ENCODE measurements at regions not wholly inside any gene's neighbourhood (a gene's known extent, or its start where the extent isn't known, plus 50 kb on each side); places are given as distances from the start of the nearest gene placed in this dataset.
A peak's percentile ranks its signal among the peaks of the same experiment; 100 is the strongest.

DNA sequence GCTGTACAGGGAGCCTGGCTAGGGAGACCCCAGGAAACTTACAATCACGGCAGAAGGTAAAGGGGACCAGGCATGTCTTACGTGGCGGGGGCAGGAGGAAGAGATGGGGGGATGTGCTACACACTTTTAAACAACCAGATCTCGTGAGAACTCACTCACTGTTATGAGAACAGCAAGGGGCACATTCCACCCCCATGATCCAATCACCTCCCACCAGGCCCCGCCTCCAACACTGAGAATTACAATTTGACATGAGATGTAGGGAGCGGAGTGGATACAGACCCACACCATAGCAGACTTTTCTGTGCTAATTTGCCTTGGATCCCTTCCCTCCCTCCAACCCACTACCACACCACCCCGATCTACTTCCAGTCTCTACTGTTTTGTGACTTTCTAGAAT, 106.7 kb upstream of the PEG3 start:
- no peak for FAIRE-seq

DNA sequence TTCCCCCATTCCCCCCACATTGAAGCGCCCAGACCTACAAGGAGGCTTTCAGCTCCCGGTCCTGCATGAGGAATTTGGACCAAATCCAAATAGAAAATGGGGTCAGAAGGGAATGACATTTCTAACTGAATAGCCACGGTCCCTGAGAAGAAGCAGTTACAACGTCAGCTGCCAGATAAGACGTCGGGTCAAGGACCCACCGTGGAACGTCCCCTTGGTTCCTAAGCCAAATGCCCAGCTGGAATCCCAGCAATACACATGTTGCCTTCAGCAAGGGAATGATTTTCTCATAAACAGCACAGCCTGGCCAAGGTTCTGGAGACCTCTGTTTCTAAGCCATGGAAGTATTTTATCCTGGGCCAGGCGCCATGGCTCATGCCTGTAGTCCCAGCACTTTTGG, 109.1 kb upstream of the PEG3 start:
- FAIRE-seq = no peak

DNA sequence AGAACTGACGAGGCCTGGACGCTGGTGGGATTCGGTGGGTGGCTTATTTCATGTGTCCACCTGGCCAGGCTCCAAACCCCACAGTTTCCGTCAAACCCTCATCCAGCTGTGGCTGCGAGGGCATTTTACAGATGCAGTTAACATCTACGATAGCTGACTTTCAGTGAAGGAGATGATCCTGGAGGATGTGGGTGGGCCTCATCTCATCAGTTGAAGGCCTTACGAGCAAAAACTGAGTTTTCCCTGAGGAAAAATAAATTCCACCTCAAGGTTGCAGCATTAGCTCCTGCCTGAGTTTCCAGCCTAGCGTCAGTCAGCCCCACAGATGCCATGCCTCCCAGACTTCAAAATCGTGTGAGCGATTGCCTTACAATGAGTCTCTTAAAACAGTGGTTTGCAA, 111.1 kb upstream of the PEG3 start:
- FAIRE-seq = no peak

DNA sequence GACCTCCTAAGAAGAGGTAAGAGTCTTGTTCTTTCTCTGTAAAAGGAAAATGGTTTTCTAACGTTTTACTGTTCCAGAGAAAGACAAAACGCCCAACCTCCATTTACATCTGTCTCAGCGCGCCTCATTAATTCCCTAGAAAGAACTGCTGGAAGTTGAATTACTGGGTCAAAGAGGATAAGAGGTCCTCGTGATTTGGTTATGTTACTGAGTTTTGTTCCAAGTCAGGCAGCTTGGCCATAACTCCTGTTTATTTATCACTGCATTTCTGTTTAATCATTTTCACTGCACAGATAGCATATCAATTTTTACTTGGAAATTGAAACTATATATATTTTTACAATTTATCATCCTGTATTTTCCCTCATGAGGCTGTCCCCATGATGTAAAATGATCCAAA, 112.9 kb upstream of the PEG3 start:
- peak; percentile 68 for FAIRE-seq

- no peak for FAIRE-seq
Observed at GRCh38 chr19:56955637-56956216, 115.2 kb upstream of the PEG3 start.

GRCh38 chr19:56956503-56957226, 116.1 kb upstream of the PEG3 start:
- FAIRE-seq = no peak

- no peak for FAIRE-seq
Observed at GRCh38 chr19:56959205-56959604, 118.7 kb upstream of the PEG3 start.

DNA sequence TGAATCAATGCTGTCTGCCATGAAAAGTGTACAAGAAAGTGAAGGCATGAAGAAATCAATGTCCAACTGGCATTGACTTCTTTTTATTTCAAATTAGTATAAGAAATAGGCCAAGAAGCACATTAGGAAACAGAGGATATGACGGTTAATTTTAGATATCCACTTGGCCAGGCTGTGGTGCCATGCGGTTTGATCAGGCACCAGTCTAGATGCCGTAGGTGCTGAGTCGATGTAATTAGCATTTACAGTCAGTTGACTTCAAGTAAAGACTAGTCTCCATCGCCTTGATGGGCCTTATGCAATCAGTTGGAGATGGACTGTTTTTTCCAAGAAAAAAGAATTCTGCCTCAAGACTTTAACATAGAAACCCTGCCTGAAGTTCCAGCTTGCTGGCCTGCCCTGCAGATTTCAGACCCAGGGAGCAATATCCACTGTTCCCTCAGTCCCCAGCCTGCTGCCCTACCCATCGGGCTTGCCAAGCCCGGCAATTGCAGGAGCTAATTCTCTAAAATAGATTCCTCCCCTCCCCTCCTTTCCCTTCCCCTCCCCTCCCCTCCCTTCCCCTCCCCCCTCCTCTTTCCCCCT, 120.5 kb upstream of the PEG3 start:
- FAIRE-seq = no peak

DNA sequence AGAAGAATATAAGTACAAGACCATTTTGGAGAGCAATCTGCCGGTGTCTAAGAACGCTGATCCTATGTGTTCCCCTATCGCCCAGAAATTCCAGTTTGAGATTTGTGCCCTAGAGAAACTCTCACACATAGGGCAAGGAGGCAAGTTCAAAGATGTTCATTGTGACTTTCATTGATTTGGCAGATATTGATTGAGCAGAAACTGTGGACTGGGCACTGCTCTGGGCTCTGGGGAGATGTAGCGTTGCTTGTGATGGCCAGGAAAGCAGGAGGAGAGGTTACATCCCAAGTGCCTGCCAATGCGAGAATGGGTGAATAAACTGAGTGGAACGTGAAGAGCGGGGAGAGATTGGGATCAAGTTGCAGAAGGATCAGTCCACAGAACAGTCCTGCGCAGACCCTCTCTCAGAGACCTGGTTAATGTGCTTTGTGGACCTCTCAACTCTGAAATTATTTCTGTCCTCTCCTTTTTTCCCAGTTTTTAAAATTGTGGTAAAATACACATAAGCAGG, 123.9 kb upstream of the PEG3 start:
- FAIRE-seq = no peak

DNA sequence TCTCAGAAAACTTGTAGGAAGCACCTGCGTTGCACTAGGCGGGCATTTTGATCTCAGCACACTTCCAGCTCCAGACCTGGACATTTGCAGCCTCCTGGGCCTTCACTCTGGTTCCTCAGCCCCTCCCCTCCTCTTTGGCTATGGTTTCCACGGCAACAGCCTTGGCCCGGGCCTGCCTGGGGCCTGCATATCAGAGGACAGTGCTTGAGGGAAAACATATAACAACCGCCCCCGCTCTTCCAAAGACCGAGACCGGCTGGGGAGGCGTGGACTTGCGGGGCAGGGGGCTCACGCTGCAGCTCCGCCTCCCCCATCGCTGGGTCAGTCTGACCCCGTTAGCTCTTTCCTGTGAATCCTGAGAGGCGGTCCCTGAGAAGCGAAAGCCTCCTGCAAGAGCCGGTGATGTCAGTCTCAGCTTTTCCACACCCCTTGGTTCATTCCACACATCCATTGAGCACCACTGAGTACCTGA, 125.7 kb upstream of the PEG3 start:
- FAIRE-seq = peak; percentile 96

DNA sequence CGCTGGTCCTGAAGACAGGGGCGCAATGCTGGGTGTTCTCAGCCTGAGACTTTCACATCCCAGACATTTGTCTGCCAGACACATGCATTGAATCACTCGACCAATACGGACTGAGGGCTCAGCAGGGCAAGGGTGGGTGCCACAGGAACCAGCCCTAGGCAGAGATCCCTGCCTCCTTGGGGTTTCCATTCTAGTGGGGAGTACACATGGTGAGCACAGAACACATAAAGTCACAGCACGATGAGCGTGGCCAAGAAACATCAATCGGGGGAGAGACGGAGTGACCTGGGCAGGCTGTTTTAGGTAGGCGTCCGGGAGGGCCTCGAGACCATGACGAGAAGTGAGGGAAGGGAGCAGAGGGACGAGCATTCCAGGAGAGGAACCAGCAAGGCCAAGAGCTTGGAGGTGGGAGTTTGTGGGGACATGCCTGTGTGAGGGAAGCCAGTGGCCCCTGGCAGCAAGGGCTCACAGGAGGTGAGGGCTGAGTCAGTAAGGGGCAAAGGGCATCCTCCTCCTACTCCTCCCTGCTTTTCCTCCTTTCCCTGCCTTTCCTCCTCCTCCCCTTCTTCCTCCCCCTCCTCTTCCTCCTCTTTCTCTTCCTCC, 126.3 kb upstream of the PEG3 start:
- FAIRE-seq = no peak

- FAIRE-seq = no peak
Observed at GRCh38 chr19:56969156-56969555, 128.6 kb upstream of the PEG3 start.

- no peak for FAIRE-seq
Observed at GRCh38 chr19:56969759-56970178, 129.2 kb upstream of the PEG3 start.

DNA sequence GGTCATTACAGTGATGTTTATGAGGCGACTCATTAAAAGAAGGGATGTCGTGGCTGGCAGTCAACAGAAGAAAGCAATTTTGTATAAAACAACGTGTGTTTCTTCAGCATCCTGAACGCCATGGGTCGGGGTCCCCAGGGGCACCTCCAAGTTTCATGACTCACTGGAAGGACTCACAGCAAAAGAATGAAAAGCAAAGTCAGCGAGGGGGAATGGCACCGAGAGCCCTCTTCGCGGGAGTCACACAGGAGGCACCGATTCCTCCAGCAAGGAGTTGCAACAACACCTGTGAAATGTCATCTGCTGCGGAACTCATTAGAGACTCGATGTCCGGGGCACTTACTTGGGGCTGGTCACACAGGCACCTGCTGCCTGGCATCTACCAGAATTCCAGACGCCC, 130.7 kb upstream of the PEG3 start:
- no peak for FAIRE-seq

DNA sequence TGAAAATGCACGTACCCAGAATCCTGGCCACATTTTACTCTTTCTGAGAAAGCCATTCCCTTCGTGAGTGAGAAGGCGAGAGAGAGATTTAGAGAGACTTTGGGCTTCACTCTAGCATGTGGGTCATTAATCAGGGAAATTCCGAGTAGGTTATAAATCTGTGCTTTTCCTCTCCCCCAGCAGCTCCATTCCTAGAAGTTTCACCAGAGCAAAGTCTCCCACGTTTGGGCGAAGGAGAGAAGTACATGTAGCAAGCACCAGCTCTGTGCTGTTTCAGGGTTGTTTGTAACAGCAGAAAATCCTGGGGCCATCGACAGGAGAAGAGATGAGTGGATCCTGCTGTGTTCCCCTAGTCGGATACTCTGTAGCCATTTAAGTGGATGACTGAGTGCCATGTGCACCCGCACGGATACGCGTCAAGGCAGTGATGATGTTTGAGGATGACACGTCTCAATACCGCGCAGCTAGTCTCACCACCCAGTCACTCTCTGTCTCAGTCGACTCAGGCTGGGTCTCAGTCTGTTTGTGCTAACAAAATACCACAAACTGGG, 131.8 kb upstream of the PEG3 start:
- FAIRE-seq = no peak

- FAIRE-seq = no peak
Observed at GRCh38 chr19:56973713-56974555, 133.4 kb upstream of the PEG3 start.

DNA sequence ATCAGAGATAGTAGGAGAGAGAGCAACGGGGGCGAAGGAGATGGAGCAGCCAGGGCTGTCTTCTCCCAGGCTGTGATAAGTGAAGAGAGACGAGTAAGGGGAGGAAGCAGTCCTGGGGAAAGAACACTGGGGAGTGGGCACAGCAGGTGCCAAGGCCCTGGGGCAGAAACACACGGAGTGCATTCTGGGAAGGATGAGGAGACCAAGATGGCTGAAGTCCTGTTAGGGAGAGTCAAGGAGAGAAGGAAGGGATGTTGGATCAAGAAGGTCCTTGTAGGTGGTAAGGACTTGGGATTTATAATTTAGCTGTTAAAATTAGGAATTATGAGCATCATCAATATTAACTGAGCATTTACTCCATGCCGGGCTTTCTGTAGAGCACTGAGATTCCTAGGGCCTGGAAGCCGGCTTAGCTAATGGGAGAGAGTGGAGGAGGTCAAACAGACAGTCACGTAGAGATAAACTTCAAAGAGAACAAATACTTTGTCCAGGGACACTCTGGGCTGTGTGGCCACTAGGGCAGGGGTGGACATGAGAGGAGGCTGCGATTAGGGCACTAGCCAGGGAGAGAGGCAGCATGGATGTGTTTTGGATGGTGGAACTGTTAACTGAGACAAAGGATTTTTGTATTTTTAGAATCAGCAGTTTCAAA, 134.2 kb upstream of the PEG3 start:
- FAIRE-seq = no peak

GRCh38 chr19:56976300-56976699, 135.8 kb upstream of the PEG3 start:
- no peak for FAIRE-seq

DNA sequence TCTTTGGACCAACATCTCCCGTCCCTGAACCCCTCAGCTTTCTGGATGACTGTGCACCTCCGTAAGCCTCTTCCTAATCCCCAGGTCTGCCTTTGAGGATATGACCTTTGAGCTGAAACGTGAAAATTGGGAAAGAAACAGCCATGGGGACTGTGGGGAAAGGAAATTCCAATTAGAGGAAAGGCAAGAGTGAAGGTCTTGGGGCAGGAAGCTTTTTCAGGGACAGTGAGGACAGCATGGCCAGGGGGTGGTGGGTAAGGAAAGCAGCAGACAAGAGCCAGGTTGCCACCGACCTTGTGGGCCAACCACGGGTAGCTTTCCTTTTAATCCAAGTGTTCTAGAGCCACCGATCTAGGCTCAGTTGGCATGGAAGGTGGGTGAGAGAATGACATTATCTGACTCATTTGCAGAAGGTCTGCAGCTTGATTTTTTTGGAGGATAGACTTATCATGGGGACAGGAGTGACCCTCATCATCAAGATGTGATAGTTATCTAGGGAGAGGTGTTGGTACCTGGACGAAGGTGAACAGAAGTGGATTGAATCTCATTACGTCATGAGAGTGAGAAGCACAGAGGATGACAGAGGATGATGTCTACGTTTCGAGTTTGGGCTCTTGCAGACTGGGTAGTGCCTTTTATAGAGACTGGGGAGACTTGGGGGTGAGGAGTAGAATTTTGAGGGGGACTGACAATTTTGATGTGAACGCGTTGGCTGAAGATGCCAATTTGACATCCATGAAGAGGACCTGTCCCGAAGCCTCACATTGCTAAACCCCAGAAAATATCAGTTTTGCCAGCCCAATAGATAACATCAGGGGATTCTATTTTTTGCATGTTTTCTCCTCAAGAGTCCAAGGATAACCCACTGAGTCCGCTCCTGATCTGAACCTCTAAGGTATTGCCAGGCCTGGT, 136.7 kb upstream of the PEG3 start:
- no peak for FAIRE-seq

DNA sequence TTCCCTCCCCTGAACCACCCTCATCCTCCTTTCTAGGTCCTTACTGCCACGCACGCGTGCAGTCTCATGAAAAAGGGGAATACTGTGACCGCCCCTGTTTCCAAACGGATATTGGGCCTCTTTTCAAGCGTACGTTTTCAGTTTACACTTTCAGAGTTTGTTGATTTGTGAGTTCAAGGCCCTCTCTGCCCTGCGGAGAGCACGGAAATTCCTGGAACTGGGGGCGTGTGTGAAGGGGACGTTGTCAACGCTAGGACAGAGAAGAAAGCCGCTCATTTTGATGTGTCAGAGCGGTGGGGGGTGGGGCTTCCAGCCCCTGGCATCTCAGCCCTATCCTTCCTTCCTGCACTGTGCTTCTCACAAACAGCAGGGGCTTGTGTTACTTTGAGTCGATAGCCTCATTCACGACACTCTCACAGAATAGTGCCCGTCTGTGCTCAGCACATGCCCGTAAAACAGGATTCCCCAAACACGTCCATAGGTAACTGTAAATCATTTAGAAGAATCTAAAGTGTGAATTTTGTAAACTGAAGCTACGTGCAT, 137.6 kb upstream of the PEG3 start:
- FAIRE-seq = no peak
